GM18909 (cell line): ENCODE measurements at regions not wholly inside any gene's neighbourhood (a gene's known extent, or its start where the extent isn't known, plus 50 kb on each side); places are given as distances from the start of the nearest gene placed in this dataset.

Experiments used
- ATAC-seq: cut with Tn5 transposase; IDR thresholded peaks from one replicate; pipeline ENCODE4 v1.9.1; 2021; ENCODE audit warnings: mild to moderate bottlenecking; ENCODE audit not compliant: unreplicated experiment, poor library complexity

- no peak for ATAC-seq
These were observed 98.9 kb upstream of the KCNK1 start for GRCh38 chr1:233514946-233515391.

DNA sequence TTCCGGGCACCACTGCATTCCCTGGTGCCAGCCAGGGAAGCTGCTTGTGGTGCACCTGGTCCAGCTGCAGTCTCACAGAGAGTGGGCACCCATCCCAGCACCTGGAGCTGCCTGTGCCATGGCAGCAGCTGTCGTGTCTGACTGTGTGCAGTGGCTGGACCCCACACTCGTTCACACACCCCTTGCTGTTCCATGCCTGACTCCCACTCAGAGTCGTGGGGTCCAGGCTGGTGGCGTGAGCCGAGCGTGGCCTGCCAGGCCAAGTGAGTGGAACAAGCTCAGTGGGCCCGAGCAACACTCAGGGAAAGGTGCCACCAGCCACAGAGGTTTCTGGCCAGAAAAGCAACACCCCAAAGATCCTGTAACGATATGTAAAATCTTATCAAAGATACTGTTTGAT is 97.2 kb upstream of the KCNK1 start:
- no peak for ATAC-seq

- no peak for ATAC-seq
These were observed 95.6 kb upstream of the KCNK1 start for GRCh38 chr1:233518344-233518743.

DNA sequence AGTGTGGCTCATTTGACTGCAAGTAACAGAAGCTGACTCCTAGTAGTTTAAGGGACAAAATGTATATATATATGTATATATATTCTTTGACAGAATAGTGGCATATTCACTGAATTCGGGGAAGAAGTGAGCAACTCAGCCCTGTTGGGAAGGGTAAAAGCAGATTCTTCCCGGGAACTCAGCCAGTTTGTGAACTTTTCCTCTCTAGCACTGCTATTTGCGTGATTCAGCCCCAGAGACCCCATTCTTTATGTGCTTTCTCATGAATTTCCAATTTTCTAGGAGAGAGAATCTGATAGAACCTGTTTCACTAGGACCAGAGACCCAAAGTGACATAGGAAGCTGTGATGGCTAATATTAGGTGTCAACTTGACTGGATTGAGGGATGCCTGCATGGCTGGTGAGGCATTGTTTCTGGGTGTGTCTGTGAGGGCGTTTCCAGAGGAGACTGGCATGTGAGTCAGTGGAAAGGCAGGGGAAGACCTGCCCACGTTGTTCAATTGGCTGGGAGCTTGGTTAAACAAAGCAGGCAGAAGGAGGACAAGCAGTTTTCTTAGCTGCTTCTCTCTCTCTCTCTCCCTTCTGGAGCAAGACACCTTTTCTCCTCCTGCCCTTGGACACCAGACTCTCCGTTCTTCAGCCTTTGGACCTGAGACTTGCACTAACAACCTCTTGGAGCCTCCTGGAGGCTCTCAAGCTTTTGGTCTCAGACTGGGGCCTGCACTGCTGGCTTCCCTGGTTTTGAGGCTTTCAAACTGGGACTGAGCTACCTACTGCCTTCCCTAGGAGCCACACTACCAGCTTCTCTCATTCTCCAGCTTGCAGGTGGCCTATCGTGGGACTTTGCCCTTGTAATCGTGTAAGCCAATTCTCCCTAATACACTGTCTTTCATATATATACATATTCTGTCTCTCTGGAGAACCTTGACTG is 93.4 kb upstream of the KCNK1 start:
- no peak for ATAC-seq

GRCh38 chr1:233523047-233523446 is 90.9 kb upstream of the KCNK1 start:
- no peak for ATAC-seq

GRCh38 chr1:233527818-233528217 is 86.1 kb upstream of the KCNK1 start:
- ATAC-seq: no peak

DNA sequence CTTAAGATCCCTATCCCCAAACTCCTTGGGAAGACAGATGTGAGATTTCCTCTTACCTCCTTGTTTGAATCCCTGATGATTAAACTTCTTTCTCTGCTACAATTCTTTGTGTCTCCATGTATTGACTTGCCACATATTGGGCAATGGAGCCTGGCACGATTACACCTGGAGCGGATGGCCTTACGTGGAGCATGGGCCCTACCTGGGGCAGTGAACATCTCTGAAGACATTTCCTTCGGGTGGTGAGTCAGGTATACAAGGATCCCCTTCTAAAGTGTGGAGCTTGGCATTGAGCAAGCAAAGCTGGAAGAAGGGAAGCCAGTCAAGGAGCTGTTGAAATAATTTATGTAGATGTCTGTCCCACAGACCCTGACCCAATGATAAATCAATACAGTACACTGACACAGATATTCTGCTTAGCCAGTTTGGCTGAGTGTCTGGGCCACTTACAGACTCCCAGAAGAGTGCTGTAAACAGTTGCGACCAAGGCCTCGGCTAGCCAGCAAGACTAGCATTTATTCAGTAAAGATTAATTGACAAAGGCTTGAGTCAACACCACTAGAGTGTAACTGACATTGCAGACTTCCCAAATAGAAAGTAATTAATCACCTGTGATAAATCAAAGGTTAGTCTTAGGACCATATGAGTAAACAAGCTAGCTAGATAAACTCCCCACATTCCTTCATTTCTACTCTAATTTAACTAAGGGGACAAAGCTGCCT is 83.1 kb upstream of the KCNK1 start:
- ATAC-seq: no peak

DNA sequence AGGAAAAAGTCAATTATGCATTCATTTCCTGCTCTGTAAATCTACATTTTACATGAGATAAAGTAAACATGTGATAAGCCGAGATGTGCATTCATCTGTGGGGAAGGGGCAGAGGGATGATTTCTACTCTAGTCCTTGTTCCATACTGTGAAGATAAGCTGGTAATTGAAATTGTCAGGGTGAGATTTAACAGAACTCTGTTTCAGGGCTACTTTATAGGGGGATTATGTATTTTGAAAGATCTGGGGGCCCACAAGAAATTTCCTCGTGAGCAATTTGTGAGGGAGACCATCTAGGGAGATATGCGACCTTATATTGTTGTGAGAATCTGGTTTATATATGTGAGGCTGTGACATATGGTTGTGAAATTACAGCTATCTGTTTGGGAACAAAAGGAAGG is 73.1 kb upstream of the KCNK1 start:
- no peak for ATAC-seq

- no peak for ATAC-seq
These were observed 70.3 kb upstream of the KCNK1 start for GRCh38 chr1:233543338-233544255.

DNA sequence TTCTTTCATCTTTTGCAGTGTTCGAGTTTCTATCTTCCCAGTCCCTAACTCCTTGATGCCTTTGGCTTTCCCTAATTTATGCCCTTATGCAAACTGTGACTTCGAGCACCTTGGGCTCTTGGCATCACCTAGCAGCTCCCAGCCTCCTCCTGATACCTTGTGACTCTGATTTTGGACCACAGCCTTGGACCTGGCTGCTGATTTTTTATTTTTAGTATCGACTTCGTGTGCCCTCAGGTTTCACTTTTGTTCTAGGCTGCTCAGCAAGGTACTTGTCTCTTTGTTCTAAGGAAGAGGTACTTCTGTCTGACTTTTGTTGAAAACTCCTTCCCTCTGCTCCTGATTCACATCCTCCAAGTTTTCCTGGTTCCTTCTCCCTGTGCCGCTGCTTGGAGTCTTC is 69.6 kb upstream of the KCNK1 start:
- ATAC-seq: no peak

- ATAC-seq: no peak
These were observed 66.2 kb upstream of the KCNK1 start for GRCh38 chr1:233547726-233548125.

DNA sequence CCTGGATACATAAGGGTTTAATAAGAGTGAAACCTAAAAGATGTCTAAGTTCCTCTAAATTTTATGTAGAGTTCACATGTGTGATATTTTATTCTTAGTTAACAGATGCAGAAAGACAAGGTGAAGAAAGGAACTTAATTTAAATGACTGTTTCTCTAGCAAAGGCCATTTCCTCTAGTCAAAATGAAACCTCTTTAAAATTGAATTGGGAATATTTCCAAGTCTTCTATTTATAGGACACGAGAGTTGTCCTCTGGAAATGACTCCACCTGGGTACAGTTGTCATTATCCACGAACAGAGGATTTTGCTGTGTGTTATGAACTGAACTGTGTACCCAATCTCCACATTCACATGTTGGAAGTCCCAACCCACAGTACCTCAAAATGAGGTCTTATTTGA is 64.5 kb upstream of the KCNK1 start:
- no peak for ATAC-seq

GRCh38 chr1:233549917-233550316 is 64.0 kb upstream of the KCNK1 start:
- ATAC-seq: no peak

DNA sequence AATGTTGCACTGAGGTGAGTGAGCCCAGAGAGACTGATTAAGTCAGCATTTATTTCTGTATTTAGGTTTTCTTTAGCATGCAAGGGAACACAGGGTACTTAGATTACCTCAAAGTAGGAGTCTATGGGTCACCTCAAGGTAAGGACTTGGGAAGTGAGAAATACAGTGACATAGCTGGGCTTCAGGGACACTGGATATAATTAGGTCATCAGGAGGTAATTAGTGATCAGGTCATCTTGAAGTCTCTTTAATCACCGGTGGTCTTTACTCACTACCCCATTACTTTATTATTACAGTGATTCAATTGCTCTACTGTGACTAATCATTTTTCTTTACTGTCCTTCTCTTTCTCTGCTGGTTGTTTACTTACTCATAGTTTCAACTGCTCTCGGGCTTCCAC is 59.9 kb upstream of the KCNK1 start:
- no peak for ATAC-seq

- ATAC-seq: no peak
These were observed 52.0 kb upstream of the KCNK1 start for GRCh38 chr1:233561708-233562426.
